HTR-8/SVneo (cell line): ENCODE measurements at regions not wholly inside any gene's neighbourhood (a gene's known extent, or its start where the extent isn't known, plus 50 kb on each side); places are given as distances from the start of the nearest gene placed in this dataset.

Experiments used
- DNase-seq: peaks from one replicate; pipeline ENCODE4 v3.0.0; 2011; ENCODE audit warnings: low spot score, mixed read lengths; ENCODE audit not compliant: insufficient read length
- FAIRE-seq: peaks from 2 replicates; lab custom pipeline; 2011; peaks lifted over from hg19 to GRCh38; lab: Jason Lieb, UNC

DNA sequence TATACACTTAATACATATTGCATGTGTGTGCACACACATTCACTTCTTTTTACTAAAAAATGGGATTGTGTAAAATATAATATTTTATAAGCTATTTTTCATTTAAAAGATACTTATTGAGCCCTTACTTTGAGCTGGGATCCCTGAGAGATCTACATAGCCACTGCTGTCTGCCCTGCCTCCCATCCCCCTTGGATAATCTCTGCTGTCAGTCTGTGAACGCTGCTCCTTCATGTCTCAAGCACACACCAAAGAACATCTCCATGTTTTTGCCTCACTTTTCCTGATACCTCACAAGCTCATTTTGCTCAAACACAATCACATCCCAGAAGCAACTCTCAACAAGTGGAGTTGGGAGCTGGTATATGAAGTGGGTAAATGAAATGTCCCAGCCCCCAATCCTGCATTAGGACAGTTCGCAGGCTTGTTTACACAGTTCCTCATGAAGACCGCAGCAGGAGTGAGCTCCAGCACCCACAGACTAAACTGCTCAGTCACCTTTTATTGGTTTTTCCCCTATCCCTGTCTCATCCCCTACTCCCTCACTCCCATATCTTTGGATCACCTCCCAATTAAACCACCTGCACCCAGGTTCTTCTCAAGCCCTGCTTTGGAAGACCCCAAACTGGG, 108.3 kb upstream of the FRY start:
- FAIRE-seq (no peak), DNase-seq (no peak)

- FAIRE-seq = no peak
- DNase-seq = no peak
Observed at GRCh38 chr13:31925079-31925478, 106.5 kb upstream of the FRY start.

GRCh38 chr13:31927219-31927653, 104.3 kb upstream of the FRY start:
- DNase-seq (no peak), FAIRE-seq (no peak)

GRCh38 chr13:31929031-31929770, 102.4 kb upstream of the FRY start:
- FAIRE-seq = no peak
- DNase-seq = no peak

- FAIRE-seq (no peak), DNase-seq (no peak)
Observed at GRCh38 chr13:31930490-31930889, 101.1 kb upstream of the FRY start.

DNA sequence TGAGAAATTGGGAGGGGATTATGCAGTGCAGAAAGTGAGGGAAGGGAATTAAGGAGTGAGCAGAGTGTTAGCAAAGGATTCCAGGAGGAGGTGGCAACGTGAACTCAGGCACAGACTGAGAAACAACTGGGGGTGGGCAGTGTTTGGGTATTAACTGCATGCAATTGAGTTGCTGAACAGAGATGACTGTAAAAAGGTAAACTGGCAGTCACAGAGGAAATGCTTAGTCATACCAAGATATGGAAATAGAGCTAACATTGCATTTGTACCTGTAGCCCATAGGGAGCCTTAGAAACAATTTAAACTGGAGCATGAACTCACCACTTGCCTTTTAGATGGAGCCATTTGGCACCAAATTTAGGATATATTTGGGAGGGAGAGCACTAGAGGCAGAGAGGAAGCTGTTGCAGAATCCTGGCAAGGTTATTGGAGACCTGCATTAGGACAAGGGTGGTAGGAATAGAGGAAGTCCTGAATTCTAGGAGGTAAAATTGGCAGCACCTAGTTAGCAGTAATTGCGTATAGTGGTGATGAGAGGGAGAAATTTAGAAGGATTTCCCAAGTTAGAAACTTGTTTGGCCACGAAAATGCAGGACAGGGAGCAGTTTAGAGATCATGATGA, 100.6 kb upstream of the FRY start:
- DNase-seq (no peak), FAIRE-seq (no peak)

DNA sequence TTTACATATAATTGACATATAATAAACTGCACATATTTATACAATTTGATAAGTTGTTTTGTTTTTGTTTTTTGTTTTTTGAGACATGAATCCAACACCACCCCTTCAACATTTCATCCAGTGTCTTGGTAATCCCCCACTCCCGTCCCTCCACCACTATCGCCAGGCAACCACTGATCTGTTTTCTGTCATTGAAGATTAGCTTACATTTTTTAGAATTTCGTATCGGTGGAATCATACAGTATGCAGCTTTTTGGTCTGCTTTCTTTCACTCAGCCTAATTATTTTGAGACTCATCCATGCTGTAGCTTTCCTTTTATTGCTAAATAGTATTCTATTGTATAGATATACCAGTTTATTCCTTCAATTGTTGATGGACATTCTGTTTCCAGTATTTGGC, 94.1 kb upstream of the FRY start:
- DNase-seq (no peak), FAIRE-seq (no peak)

DNA sequence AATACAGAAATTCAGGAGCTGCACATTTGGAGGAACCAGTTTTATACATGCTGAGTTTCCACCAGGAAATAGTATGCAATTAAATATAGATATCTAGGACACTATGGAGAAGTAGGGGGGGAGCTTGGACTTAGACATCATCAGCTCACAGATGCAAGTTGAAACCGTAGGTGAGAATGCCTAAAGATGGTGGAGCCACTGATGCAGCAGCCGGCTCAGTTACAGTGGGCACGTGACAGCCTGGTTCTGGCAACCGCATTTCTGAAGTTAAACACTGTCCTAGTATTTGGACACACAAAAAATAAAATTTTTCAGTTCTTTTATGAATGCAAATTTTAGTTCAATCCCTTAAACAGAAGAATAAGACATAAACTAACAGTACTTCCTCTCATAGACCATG, 91.5 kb upstream of the FRY start:
- FAIRE-seq = no peak
- DNase-seq = no peak

DNA sequence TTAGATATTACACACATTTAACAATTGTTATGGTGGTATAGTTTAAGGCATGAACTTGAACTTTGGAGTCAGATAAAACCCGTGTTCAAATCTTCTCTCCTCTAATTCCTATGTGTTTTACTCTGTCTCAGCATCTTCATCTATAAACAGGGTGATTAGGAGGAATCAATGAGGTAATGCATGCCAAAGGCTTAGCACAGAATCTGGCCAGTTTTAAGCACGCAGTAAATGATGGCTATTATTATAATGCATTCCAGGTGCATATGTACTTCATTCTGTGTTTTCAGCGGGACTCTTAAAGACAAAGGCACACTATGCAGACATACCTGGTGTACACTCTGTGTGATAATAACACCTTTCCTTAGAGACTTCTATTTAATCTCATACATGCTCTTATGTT, 88.0 kb upstream of the FRY start:
- FAIRE-seq (no peak), DNase-seq (no peak)

DNA sequence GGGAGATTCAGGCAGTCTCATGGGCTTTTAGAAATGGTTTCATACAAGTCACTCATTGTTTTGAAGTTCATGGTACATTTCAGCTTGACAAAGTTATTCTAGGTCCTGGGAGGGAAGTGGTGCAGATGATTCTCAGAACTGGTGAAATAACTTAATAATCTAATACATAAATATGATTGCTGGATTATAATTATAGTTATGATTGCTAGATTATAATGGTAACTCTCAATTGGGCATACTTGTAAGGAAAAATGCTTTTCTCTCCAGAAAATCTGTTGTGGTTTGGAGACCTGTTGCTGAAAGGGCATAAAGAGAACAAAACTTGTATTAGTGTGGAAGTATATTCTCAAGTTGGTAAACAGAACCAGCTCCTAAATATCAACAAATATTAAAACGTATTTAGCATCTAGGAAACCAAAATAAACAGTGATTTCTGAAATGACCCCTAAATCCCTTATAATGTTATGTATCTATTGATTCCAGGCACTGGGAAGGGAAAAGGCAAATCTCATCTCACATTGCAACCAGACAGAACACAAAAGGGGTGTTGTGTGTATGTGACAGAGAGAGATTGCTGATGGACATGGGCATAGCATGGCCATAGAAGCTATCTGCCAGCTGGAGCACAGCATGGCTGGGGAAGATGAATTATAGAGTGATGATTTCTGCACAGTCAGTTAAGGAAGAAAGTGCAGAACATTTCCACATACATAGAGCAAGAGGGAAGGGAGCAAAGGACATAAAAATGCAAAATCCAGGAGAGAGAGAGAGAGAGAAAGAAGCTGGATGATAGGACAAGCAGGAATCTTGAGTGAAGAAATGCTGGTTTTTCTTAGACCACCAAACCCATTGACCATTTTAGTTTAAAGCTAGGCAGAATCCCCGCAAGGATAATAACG, 87.1 kb upstream of the FRY start:
- FAIRE-seq (no peak), DNase-seq (no peak)

- DNase-seq = peak; percentile 11
- FAIRE-seq = no peak
Observed at GRCh38 chr13:31945202-31945961, 86.2 kb upstream of the FRY start.

- FAIRE-seq (no peak), DNase-seq (no peak)
Observed at GRCh38 chr13:31946091-31946770, 85.3 kb upstream of the FRY start.

GRCh38 chr13:31947105-31947504, 84.5 kb upstream of the FRY start:
- DNase-seq (no peak), FAIRE-seq (no peak)

- no peak for FAIRE-seq
- no peak for DNase-seq
Observed at GRCh38 chr13:31947506-31947905, 84.1 kb upstream of the FRY start.

DNA sequence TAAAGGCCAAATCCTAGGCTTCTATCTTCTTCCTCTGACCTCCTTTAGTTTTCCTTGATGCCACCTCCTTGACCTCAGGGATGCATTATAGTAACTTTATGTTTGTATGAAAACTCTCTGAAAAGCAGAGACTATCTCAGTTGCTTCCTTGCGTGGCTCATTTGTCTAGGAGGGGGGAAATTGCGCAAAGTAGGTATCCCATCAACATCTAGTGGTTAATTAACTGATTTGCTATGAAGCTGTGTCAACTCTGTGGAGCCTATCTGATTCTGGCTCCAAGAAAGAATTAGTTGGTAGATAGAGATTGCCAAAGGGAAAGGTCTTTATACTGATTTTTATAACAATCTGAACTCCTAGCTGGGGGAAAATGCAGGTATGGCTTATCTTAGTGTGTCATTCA, 82.1 kb upstream of the FRY start:
- DNase-seq (no peak), FAIRE-seq (no peak)

- no peak for FAIRE-seq
- DNase-seq = no peak
Observed at GRCh38 chr13:31950111-31950815, 81.3 kb upstream of the FRY start.

- no peak for FAIRE-seq
- no peak for DNase-seq
Observed at GRCh38 chr13:31951215-31951678, 80.3 kb upstream of the FRY start.

DNA sequence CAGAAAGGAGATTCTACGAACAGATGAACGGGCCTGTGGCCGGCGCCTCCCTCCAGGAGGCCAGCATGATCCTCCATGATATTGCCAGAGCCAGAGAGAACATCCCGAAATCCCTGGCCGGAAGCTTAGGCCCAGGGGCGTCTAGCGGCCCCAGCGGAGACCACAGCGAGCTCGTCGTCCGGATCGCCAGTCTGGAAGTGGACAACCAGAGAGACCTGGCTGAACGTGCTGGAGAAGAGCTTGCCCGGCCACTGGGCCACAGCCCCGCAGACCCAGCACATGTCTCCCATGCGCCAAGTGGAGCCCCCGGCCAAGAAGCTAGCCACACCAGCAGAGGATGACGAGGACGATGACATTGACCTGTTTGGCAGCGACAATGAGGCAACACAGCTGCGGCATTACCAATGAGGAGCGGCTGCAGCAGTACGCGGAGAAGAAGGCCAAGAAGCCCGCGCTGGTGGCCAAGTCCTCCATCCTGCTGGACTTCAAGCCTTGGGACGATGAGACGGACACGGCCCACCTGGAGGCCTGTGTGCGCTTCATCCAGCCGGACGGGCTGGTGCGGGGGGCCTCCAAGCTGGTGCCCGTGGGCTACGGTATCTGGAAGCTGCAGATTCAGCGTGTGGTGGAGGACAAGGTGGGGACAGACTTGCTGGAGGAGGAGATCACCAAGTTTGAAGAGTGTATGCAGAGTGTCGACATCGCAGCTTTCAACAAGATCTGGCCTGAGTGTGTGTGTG, 78.8 kb upstream of the FRY start:
- DNase-seq (no peak), FAIRE-seq (no peak)
